RPMI8226 (cell line): ENCODE measurements at regions not wholly inside any gene's neighbourhood (a gene's known extent, or its start where the extent isn't known, plus 50 kb on each side); places are given as distances from the start of the nearest gene placed in this dataset.

Experiments used
- DNase-seq: peaks from one replicate; pipeline ENCODE4 v3.0.0-alpha.2; 2015

GRCh38 chr1:29502225-29502910 is 266.0 kb downstream of the PTPRU start:
- DNase-seq = no peak

GRCh38 chr1:29501227-29501976 is 265.1 kb downstream of the PTPRU start:
- no peak for DNase-seq

- no peak for DNase-seq
These were observed 264.3 kb downstream of the PTPRU start for GRCh38 chr1:29500651-29501050.

- no peak for DNase-seq
These were observed 263.7 kb downstream of the PTPRU start for GRCh38 chr1:29500041-29500440.

- no peak for DNase-seq
These were observed 262.9 kb downstream of the PTPRU start for GRCh38 chr1:29499104-29499650.

GRCh38 chr1:29498126-29499103 is 262.1 kb downstream of the PTPRU start:
- no peak for DNase-seq

- no peak for DNase-seq
These were observed 261.2 kb downstream of the PTPRU start for GRCh38 chr1:29497395-29498125.

GRCh38 chr1:29496701-29497100 is 260.4 kb downstream of the PTPRU start:
- DNase-seq = no peak

- no peak for DNase-seq
These were observed 254.0 kb downstream of the PTPRU start for GRCh38 chr1:29490204-29490934.

- DNase-seq = no peak
These were observed 253.1 kb downstream of the PTPRU start for GRCh38 chr1:29489471-29489870.

- no peak for DNase-seq
These were observed 252.5 kb downstream of the PTPRU start for GRCh38 chr1:29488794-29489311.

- no peak for DNase-seq
These were observed 251.9 kb downstream of the PTPRU start for GRCh38 chr1:29488086-29488793.

GRCh38 chr1:29487291-29487690 is 251.0 kb downstream of the PTPRU start:
- DNase-seq = no peak

- no peak for DNase-seq
These were observed 249.0 kb downstream of the PTPRU start for GRCh38 chr1:29485096-29485925.

GRCh38 chr1:29482991-29483390 is 246.7 kb downstream of the PTPRU start:
- no peak for DNase-seq

- no peak for DNase-seq
These were observed 245.7 kb downstream of the PTPRU start for GRCh38 chr1:29482064-29482463.

GRCh38 chr1:29481031-29481430 is 244.7 kb downstream of the PTPRU start:
- DNase-seq = no peak

GRCh38 chr1:29478879-29479278 is 242.6 kb downstream of the PTPRU start:
- DNase-seq = no peak

GRCh38 chr1:29478151-29478791 is 241.9 kb downstream of the PTPRU start:
- no peak for DNase-seq
